PC-3 (cell line): ENCODE measurements at regions not wholly inside any gene's neighbourhood (a gene's known extent, or its start where the extent isn't known, plus 50 kb on each side); places are given as distances from the start of the nearest gene placed in this dataset.

Experiments used
- CTCF ChIP-seq: fragments of 300-600 bp; sonication (generic); conservative IDR thresholded peaks from 2 replicates; pipeline ENCODE4 v1.5.1; 2017; ENCODE audit warnings: antibody characterized with exemption, low read depth, mild to moderate bottlenecking, low read length
- EZH2phosphoT487 ChIP-seq: fragments of 300-600 bp; sonication (generic); IDR thresholded peaks from 2 replicates; pipeline ENCODE4 v1.6.1; 2018; ENCODE audit warnings: mild to moderate bottlenecking, antibody characterized with exemption, low read length, borderline replicate concordance

GRCh38 chr17:27960183-27960849, 67.2 kb upstream of the LYRM9 start:
- TF ChIP-seq CTCF (no peak), EZH2phosphoT487 (no peak)
